Skeletal muscle tissue (tissue), 3 donors: ENCODE measurements at regions not wholly inside any gene's neighbourhood (a gene's known extent, or its start where the extent isn't known, plus 50 kb on each side); places are given as distances from the start of the nearest gene placed in this dataset.

Experiments
- H3K27ac ChIP-seq: one replicate; pipeline ENCODE4 v1.7.0; 2013; ENCODE audit warnings: mild to moderate bottlenecking, low read depth, low read length, inconsistent platforms
- H3K27me3 ChIP-seq, 3 donors: one replicate each; pipeline ENCODE4 v1.7.0; 2013; ENCODE audit warnings: low read length in 3 of 3; ENCODE audit not compliant: control insufficient read depth in 3 of 3, insufficient read depth in 3 of 3
- H3K36me3 ChIP-seq, 3 donors: one replicate each; pipeline ENCODE4 v1.7.0; 2013; ENCODE audit warnings: low read length in 3 of 3; ENCODE audit not compliant: control insufficient read depth in 3 of 3, insufficient read depth in 3 of 3
- H3K4me1 ChIP-seq, 3 donors: one replicate each; pipeline ENCODE4 v1.7.0; 2013; ENCODE audit warnings: low read length in 3 of 3, mild to moderate bottlenecking in 3 of 3; ENCODE audit not compliant: control insufficient read depth in 3 of 3, insufficient read depth in 3 of 3
- H3K4me3 ChIP-seq, 3 donors: one replicate each; pipeline ENCODE4 v1.7.0; 2013; ENCODE audit warnings: low read length in 3 of 3
- H3K9ac ChIP-seq, 3 donors: one replicate each; pipeline ENCODE4 v1.7.0; 2013; ENCODE audit warnings: low read length in 3 of 3, mild to moderate bottlenecking in 3 of 3, moderate library complexity in 2 of 3, low read depth in 1 of 3
- H3K9me3 ChIP-seq, 3 donors: one replicate each; pipeline ENCODE4 v1.7.0; 2013; ENCODE audit warnings: low read length in 3 of 3; ENCODE audit not compliant: control insufficient read depth in 3 of 3
- donor health status: Osteomylitis.

- no peak overlapping the region for H3K4me3 ChIP-seq
- no peak overlapping the region for H3K27ac ChIP-seq
- H3K9ac ChIP-seq, result no peak overlapping the region
- H3K36me3 ChIP-seq, result no peaks in the 10 kb centered on the region
- H3K27me3 ChIP-seq, result no peaks in the 10 kb centered on the region
- peaks cover 9 to 11% (median 10%) of the 10 kb centered on the region in 3 donors for H3K4me1 ChIP-seq
- H3K9me3 ChIP-seq, result no peaks in the 10 kb centered on the region
These were observed 485.4 kb upstream of the USP24 start for GRCh38 chr1:55700359-55701130.

DNA sequence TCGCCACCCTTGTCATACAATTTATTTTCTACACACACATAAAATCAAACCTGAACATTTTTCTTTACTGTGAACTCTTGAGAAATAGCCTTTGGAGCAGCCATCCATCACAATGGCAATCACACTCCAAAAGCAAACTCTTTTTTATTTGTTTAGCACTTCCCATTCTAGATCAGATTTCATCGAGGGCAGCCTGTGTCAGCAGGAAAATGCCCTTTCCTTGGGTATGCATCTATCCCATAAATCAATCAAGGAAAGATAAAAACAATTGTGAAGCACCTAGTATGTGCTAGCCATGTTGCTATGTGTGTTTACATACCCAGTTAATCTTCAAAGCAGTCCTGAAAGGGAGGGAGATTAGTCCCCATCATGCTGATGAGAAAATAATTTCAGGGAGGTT is 484.1 kb upstream of the USP24 start:
- no peaks in the 10 kb centered on the region for H3K36me3 ChIP-seq
- H3K27ac ChIP-seq, result no peak overlapping the region
- H3K27me3 ChIP-seq, result no peaks in the 10 kb centered on the region
- H3K9me3 ChIP-seq, result no peaks in the 10 kb centered on the region
- no peak overlapping the region for H3K4me3 ChIP-seq
- H3K9ac ChIP-seq, result no peak overlapping the region
- H3K4me1 ChIP-seq, result peaks cover 17 to 24% (median 23%) of the 10 kb centered on the region in 3 donors

- Histone ChIP-seq H3K4me1 (peaks cover 21 to 30% (median 28%) of the 10 kb centered on the region in 3 donors), H3K36me3 (no peaks in the 10 kb centered on the region), H3K9me3 (no peaks in the 10 kb centered on the region), H3K27me3 (no peaks in the 10 kb centered on the region), H3K27ac (no peak overlapping the region), H3K4me3 (no peak overlapping the region), H3K9ac (no peak overlapping the region)
These were observed 482.9 kb upstream of the USP24 start for GRCh38 chr1:55697997-55698535.

DNA sequence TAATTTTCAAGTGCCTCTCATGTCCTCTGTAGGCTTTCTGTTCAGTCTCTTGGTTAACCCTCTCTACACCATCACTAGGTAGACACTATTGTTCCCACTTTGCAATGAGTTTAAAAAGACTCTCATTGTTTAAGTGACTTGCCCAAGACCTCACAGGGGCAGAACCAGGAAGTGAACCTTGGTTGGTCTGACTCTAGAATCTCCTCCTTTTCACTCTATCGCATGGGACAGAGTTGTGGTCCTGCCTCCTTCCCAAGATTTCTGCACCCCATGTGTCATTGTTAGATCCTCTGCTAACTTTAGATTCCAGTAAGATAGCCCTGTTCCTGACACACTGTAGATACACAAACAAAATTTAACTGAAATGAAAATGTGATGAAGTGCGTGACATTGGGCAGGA is 481.7 kb upstream of the USP24 start:
- Histone ChIP-seq H3K27ac (peak overlapping the region; percentile 21), H3K4me3 (no peak overlapping the region), H3K9ac (no peak overlapping the region), H3K9me3 (no peaks in the 10 kb centered on the region), H3K36me3 (no peaks in the 10 kb centered on the region), H3K27me3 (no peaks in the 10 kb centered on the region), H3K4me1 (peaks cover 21 to 30% (median 28%) of the 10 kb centered on the region in 3 donors)

- H3K9ac ChIP-seq, result peak overlapping the region in 1 of 3 donors; percentile 4
- H3K27me3 ChIP-seq, result no peaks in the 10 kb centered on the region
- H3K9me3 ChIP-seq, result no peaks in the 10 kb centered on the region
- H3K27ac ChIP-seq, result peak overlapping the region; percentile 21
- no peaks in the 10 kb centered on the region for H3K36me3 ChIP-seq
- H3K4me3 ChIP-seq, result no peak overlapping the region
- peaks cover 21 to 30% (median 28%) of the 10 kb centered on the region in 3 donors for H3K4me1 ChIP-seq
These were observed 481.1 kb upstream of the USP24 start for GRCh38 chr1:55696181-55696754.

DNA sequence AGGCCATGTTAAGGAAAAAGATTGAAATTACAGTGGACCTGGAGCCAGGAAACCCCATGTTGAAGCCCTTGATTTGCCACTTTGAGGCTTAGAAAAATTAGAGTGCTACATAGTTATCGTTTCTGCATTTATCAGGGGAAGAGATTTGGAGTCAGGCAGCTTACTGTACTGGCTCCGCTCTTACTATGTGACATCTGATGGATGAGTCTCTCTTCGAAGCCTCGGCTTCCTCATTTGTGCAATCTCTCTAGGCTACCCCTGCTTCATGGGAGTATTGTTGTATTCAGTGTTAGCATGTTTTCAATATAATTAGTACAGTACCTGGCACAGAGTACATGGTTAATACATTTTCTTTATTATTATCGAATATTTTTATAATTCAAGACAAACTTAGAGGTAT is 480.4 kb upstream of the USP24 start:
- no peak overlapping the region for H3K27ac ChIP-seq

GRCh38 chr1:55695151-55695550 is 480.0 kb upstream of the USP24 start:
- H3K36me3 ChIP-seq, result no peaks in the 10 kb centered on the region
- H3K9me3 ChIP-seq, result no peaks in the 10 kb centered on the region
- H3K27ac ChIP-seq, result no peak overlapping the region
- no peak overlapping the region for H3K9ac ChIP-seq
- no peak overlapping the region for H3K4me3 ChIP-seq
- no peaks in the 10 kb centered on the region for H3K27me3 ChIP-seq
- H3K4me1 ChIP-seq, result peaks cover 21 to 30% (median 28%) of the 10 kb centered on the region in 3 donors

More for the DNA sequence above, 480.4 kb upstream of the USP24 start:
- Histone ChIP-seq H3K4me3 (no peak overlapping the region), H3K9ac (no peak overlapping the region), H3K4me1 (peaks cover 21 to 30% (median 28%) of the 10 kb centered on the region in 3 donors), H3K9me3 (no peaks in the 10 kb centered on the region), H3K27me3 (no peaks in the 10 kb centered on the region), H3K36me3 (no peaks in the 10 kb centered on the region)

DNA sequence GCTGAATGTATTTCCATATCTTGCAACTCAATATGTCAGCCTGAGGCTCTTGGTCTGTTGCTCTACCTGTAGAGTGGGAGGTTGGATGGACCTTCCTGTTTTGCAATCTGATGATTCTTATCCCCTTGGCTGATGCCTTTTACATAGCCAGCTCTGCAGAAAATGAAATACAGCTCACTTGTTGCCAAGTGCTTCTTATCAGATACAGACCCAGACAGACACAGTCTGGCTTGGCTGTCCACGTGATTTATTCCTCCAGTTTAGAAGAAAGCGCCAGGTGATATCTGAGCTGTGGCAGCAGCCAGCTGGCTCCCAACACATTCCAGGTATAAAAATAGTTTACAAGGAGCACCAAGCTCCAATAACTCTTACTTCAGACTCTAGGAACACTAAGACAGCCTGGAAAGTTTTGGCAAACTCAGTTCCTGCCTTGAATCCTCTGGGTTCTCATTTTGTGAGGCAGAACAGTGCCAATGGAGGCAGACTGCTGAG is 479.2 kb upstream of the USP24 start:
- Histone ChIP-seq H3K9me3 (no peaks in the 10 kb centered on the region), H3K36me3 (no peaks in the 10 kb centered on the region), H3K4me3 (no peak overlapping the region), H3K27ac (no peak overlapping the region), H3K27me3 (no peaks in the 10 kb centered on the region), H3K9ac (no peak overlapping the region), H3K4me1 (peaks cover 21 to 30% (median 28%) of the 10 kb centered on the region in 3 donors)

GRCh38 chr1:55692726-55693125 is 477.6 kb upstream of the USP24 start:
- peaks cover 21 to 30% (median 28%) of the 10 kb centered on the region in 3 donors for H3K4me1 ChIP-seq
- no peak overlapping the region for H3K9ac ChIP-seq
- H3K4me3 ChIP-seq, result no peak overlapping the region
- H3K9me3 ChIP-seq, result no peaks in the 10 kb centered on the region
- no peak overlapping the region for H3K27ac ChIP-seq
- no peaks in the 10 kb centered on the region for H3K27me3 ChIP-seq
- no peaks in the 10 kb centered on the region for H3K36me3 ChIP-seq

- Histone ChIP-seq H3K27ac (no peak overlapping the region), H3K36me3 (no peaks in the 10 kb centered on the region), H3K9me3 (no peaks in the 10 kb centered on the region), H3K4me1 (peaks cover 11 to 18% (median 16%) of the 10 kb centered on the region in 3 donors), H3K4me3 (no peak overlapping the region), H3K9ac (no peak overlapping the region), H3K27me3 (no peaks in the 10 kb centered on the region)
These were observed 475.2 kb upstream of the USP24 start for GRCh38 chr1:55690366-55690765.
